ENCODE measurements at regions not wholly inside any gene's neighbourhood (a gene's known extent, or its start where the extent isn't known, plus 50 kb on each side); places are given as distances from the start of the nearest gene placed in this dataset.
"Not testable (repeated sequence)": the region's sequence is repeated elsewhere in the genome, so short reads cannot be mapped to it uniquely, and the experiment has no call there.

- DNase-seq (ENCODE audit: low read depth, low spot score) = no peak
These were observed 87.2 kb upstream of the KRAS start for GRCh38 chr12:25337916-25338315.

GRCh38 chr12:25332143-25332542, 81.4 kb upstream of the KRAS start:
- DNase-seq (ENCODE audit: low read depth, low spot score) = no peak

DNA sequence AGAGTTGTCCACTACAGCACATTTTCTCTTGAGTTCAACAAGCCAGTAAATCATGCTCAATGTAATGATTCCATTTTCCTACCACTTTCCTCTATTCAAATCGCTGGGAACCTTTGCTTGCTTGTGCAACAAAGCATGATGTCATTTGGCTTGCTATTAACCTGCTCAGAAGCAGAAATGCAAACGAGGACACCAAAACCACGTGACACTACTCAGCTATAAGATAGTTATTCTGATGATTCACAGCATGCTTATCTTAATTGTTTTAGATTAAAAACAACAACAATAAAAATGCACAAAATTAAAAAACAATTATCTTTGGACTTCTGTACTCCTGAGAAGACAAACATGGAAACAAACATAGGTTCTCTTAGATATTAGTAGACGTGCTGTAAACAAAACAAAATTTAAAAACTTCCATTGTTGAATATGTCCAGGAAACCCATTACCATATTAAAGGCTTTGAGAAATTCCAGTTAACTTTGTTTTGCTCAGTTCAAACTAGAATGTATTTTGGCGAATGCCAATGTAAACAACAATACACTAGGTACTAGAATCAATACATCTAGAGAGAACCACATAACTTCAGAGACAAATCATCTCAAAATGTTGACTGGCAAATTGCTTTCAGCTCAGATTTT, 77.5 kb upstream of the KRAS start:
- DNase-seq (ENCODE audit: low read depth, low spot score) = no peak

DNA sequence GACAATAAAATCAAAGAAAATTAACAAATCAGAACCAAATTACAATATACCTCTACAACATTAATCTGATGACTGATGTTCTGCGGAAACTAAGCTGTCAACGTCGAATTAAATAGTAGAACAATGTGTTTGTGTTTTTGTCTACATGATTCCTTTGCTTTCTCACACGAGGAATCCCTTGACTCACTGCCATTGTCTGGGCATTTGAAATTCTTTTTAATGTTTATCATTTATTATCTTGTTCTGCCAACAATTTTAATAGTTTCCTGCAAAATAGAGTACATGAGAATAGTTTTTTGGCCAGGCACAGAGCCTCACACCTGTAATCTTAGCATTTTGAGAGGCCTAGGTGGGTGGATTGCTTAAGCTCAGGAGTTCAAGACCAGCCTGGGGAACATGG, 76.6 kb upstream of the KRAS start:
- no peak for DNase-seq (ENCODE audit: low read depth, low spot score)

GRCh38 chr12:25326326-25326725, 75.6 kb upstream of the KRAS start:
- DNase-seq (ENCODE audit: low read depth, low spot score) = no peak

- no peak for DNase-seq (ENCODE audit: low read depth, low spot score)
These were observed 74.1 kb upstream of the KRAS start for GRCh38 chr12:25324861-25325260.

DNA sequence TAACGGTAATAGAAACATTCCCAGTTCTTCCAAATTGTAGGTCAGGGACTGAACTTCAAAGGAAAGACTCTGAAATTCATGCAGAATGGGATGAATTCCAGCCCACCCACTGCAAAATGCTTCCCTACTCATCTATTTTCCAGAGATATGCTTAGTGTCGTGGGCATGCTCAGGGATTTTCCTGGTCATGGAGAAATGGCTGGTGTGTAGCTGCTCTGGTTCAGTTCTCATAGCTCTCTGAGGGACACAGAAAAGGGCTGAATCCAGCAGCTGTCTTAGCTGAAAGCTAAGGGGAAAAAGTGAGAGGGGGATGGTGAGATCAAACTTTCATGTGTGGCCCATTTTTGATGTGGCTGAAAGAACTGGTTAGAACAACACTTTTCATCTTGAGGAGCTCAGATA, 72.9 kb upstream of the KRAS start:
- DNase-seq (ENCODE audit: low read depth, low spot score) = no peak

- no peak for DNase-seq (ENCODE audit: low read depth, low spot score)
These were observed 72.3 kb upstream of the KRAS start for GRCh38 chr12:25322918-25323531.

GRCh38 chr12:25322351-25322750, 71.6 kb upstream of the KRAS start:
- DNase-seq (ENCODE audit: low read depth, low spot score) = no peak

GRCh38 chr12:25321772-25322171, 71.0 kb upstream of the KRAS start:
- DNase-seq (ENCODE audit: low read depth, low spot score) = no peak

DNA sequence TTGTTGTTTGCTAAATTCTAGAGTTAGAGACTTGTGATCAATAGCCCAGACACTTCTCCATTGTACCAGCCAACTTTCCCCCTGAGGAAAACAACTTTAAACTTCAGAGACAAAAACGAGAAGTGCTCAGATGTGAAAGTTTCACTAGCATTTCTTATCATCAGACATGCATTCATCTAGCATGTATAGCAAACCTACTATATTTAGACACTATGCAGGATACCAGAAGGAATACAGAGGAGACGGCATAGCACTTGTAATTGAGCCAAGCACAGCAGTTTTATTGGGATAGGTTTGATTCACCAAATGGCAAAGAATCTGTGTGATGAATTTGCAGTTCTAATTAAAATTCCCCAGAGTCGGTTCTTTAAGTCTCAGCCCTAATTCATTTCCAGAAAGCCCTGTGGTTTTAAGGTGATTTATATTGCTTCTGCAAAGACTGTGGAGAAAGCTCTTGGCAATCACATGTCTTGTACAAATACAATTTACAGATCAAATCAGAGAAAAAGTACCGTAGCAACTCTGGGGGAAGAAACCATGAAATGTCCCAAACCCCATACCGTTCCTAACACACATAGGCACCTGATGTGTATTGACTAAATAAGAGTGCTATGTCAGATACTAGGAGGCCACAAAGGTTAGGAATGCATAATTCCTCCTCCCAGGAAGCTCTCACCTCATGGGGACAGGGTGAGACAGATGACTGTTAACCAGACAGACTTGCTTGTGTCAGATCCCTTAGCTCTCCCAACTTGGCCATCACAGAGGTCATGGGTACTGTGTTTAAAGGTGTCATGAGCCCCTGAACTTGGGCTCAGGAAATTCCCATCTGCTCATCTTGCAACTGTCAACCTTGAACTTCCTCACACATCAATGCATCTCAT, 69.6 kb upstream of the KRAS start:
- no peak for DNase-seq (ENCODE audit: low read depth, low spot score)

DNA sequence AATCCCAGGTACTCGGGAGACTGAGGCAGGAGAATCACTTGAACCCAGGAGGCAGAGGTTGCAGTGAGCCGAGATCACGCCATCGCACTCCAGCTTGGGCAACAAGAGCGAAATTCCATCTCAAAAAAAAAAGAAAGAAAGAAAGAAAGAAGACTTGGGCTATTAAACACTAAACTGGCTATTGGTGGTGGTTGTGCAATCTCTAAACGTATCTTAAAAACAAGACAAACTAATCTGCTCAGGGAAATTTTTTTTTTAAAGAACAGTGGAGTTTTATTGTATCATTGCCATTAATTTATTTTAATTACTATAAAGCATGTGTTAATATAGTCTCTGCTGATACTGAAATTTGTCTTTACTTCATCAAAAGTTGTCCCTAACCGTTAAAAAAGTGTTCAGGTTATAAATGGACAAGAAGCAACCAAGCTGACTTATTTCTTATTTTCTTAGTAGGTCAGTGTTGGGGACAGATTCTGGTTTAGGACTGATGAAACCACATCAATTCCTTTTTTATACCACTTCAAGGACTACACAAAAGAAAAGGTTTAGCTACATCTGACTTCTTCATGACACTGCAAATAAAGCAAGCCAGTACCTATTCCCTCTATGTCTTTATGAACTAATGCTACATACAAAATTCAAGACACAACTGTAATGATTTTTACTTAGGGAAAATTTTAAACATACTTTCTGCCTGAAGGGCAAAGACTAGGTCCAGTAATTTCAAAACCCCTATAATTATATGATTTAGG, 68.7 kb upstream of the KRAS start:
- no peak for DNase-seq (ENCODE audit: low read depth, low spot score)

DNA sequence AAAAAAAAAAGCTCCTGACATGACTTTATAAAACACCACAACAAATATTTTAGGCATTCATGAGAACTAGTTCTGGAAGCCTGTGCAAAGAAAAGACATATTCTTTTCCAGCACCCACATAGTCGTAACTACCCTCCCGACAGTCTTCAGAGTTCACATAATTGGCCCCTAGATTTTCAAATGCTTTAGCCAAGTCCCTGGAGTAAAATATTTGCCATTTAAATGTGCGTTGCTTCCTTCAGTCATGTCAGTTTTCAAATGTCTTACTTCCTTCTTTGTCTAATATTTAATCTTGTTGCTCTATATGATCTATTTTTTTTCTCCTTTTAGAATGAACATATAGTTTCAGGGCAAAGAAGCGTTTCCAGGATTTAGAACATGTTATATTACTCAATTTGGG, 66.8 kb upstream of the KRAS start:
- no peak for DNase-seq (ENCODE audit: low read depth, low spot score)

GRCh38 chr12:25315388-25315787, 64.7 kb upstream of the KRAS start:
- DNase-seq (ENCODE audit: low read depth, low spot score) = no peak

GRCh38 chr12:25313266-25313990, 62.7 kb upstream of the KRAS start:
- not testable (repeated sequence) for DNase-seq (ENCODE audit: low read depth, low spot score)

- DNase-seq (ENCODE audit: low read depth, low spot score) = no peak
These were observed 60.8 kb upstream of the KRAS start for GRCh38 chr12:25311506-25311905.

DNA sequence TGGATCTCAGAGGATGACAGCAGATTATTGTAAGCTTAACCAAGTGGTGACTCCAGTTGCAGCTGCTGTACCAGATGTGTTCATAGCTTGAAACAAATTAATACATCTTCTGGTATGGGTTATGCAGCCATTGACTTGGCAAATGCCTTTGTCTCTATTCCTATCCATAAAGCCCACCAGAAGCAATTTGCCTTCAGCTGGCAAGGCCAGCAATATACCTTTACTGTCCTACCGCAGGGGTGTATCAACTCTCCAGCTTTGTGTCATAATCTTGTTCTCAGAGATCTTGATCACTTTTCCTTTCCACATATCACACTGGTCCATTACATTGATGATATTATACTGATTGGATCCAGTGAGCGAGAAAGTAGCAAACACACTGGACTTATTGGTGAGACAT, 59.3 kb upstream of the KRAS start:
- not testable (repeated sequence) for DNase-seq (ENCODE audit: low read depth, low spot score)

- no peak for DNase-seq (ENCODE audit: low read depth, low spot score)
These were observed 58.0 kb upstream of the KRAS start for GRCh38 chr12:25308756-25309155.

DNA sequence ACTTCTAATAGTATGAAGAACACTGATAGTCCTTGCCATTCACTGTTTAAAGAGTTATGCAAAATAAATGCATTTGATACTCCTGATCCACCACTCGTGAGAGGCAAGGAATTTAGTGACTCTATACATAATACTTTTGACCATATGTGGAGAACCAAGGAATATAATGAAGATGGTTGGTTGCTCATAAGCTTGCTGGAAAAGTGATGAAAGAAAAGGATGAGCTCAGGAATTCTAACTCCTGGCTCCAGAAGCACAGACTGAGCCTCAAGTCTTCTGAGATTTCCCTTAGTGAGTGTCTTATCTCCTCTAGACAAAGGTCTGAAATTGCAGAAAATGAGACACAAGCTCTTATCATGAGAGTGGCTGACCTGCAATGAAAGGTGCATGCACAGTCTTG, 57.1 kb upstream of the KRAS start:
- DNase-seq (ENCODE audit: low read depth, low spot score) = no peak

GRCh38 chr12:25301798-25302197, 51.1 kb upstream of the KRAS start:
- DNase-seq (ENCODE audit: low read depth, low spot score) = no peak
